ENCODE measurements at regions not wholly inside any gene's neighbourhood (a gene's known extent, or its start where the extent isn't known, plus 50 kb on each side); places are given as distances from the start of the nearest gene placed in this dataset.

DNA sequence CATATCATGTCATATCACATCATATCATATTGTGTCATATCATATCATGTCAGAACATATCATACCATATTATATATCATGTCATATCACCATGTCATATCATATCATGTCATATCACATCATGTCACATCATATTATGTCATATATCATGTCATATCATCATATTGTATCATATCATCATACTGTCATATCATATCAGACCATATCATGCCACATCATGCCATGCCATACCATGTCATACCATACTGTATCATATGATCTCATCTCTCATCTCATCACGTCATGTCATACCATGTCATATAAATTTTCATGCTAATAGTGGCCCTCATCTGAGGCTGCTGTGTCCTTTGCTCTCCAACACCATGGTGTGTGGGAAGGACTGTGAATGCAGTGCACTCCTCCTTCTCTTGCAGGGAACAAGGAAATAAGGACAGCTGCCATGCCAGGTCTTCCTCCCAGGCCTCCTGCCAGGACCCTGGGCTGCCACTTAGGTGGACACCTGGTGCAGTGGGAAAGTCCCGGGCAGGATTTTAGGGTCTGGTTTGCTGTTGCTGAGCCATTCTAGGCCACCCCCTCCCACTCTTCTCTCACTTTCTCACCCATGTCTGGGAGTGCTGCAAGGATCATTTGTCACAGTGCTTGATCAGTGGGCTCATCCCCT, 72.4 kb upstream of the TRPM1 start (continued):
- TF ChIP-seq, protein P1, sequence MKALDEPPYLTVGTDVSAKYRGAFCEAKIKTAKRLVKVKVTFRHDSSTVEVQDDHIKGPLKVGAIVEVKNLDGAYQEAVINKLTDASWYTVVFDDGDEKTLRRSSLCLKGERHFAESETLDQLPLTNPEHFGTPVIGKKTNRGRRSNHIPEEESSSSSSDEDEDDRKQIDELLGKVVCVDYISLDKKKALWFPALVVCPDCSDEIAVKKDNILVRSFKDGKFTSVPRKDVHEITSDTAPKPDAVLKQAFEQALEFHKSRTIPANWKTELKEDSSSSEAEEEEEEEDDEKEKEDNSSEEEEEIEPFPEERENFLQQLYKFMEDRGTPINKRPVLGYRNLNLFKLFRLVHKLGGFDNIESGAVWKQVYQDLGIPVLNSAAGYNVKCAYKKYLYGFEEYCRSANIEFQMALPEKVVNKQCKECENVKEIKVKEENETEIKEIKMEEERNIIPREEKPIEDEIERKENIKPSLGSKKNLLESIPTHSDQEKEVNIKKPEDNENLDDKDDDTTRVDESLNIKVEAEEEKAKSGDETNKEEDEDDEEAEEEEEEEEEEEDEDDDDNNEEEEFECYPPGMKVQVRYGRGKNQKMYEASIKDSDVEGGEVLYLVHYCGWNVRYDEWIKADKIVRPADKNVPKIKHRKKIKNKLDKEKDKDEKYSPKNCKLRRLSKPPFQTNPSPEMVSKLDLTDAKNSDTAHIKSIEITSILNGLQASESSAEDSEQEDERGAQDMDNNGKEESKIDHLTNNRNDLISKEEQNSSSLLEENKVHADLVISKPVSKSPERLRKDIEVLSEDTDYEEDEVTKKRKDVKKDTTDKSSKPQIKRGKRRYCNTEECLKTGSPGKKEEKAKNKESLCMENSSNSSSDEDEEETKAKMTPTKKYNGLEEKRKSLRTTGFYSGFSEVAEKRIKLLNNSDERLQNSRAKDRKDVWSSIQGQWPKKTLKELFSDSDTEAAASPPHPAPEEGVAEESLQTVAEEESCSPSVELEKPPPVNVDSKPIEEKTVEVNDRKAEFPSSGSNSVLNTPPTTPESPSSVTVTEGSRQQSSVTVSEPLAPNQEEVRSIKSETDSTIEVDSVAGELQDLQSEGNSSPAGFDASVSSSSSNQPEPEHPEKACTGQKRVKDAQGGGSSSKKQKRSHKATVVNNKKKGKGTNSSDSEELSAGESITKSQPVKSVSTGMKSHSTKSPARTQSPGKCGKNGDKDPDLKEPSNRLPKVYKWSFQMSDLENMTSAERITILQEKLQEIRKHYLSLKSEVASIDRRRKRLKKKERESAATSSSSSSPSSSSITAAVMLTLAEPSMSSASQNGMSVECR (CRISPR knock-in tag; IDR thresholded peaks at IDR 0.05; ENCODE audit: borderline replicate concordance) = no peak
- TF ChIP-seq ZNF138 (CRISPR knock-in tag; conservative IDR thresholded peaks at IDR 0.05) = no peak

DNA sequence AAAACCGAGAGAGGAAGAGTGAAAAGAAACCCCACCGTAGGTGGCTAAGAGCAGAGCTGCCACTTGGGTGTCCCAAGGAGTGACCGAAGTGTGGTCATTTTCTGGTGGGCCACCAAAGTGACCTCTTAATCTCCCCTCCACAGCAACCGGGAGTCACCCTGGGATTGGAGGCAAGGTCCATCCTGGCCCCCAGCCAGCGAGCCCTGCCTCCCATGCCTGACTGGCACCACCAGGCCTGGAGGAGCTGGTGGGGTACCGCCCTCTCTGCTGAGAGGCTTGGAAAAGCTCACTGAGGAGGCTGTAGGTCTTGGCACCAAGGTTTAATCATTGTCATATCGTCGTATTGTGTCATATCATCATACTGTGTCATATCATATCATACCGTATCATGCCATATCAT, 74.0 kb upstream of the TRPM1 start:
- POLR2A ChIA-PET = no interaction called here
- no peak for DNase-seq (ENCODE audit: low spot score)
- Mint-ChIP-seq H3K4me1 (peaks cover 16% of the 10 kb centered on the region), H3K27me3 (ENCODE audit: low read depth) (no peaks in the 10 kb centered on the region), H3K27ac (no peak overlapping the region), H3K36me3 (no peaks in the 10 kb centered on the region), H3K9me3 (peaks cover 2% of the 10 kb centered on the region; the same call in 1 of the 2 replicates), H3K4me3 (no peak overlapping the region)
- CTCF ChIA-PET = no interaction called here
- ATAC-seq = no peak
- TF ChIP-seq MAX (CRISPR knock-in tag; IDR thresholded peaks at IDR 0.05) (no peak), FOXP1 (CRISPR knock-in tag; IDR thresholded peaks at IDR 0.05; ENCODE audit: borderline replicate concordance) (no peak), ETV6 (CRISPR knock-in tag; IDR thresholded peaks at IDR 0.05) (no peak), ELF4 (CRISPR knock-in tag; IDR thresholded peaks at IDR 0.05; ENCODE audit: low read depth) (no peak), TP53 (CRISPR knock-in tag; IDR thresholded peaks at IDR 0.05) (no peak), KAT7 (CRISPR knock-in tag; IDR thresholded peaks at IDR 0.05; ENCODE audit: borderline replicate concordance) (no peak), ATF2 (CRISPR knock-in tag; IDR thresholded peaks at IDR 0.05; ENCODE audit: borderline replicate concordance, low read depth) (no peak), NFE2L1 (CRISPR knock-in tag; IDR thresholded peaks at IDR 0.05) (no peak), PRRX2 (CRISPR knock-in tag; IDR thresholded peaks at IDR 0.05) (no peak)
- TF ChIP-seq, protein P2, sequence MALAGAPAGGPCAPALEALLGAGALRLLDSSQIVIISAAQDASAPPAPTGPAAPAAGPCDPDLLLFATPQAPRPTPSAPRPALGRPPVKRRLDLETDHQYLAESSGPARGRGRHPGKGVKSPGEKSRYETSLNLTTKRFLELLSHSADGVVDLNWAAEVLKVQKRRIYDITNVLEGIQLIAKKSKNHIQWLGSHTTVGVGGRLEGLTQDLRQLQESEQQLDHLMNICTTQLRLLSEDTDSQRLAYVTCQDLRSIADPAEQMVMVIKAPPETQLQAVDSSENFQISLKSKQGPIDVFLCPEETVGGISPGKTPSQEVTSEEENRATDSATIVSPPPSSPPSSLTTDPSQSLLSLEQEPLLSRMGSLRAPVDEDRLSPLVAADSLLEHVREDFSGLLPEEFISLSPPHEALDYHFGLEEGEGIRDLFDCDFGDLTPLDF (CRISPR knock-in tag; IDR thresholded peaks at IDR 0.05) = no peak

DNA sequence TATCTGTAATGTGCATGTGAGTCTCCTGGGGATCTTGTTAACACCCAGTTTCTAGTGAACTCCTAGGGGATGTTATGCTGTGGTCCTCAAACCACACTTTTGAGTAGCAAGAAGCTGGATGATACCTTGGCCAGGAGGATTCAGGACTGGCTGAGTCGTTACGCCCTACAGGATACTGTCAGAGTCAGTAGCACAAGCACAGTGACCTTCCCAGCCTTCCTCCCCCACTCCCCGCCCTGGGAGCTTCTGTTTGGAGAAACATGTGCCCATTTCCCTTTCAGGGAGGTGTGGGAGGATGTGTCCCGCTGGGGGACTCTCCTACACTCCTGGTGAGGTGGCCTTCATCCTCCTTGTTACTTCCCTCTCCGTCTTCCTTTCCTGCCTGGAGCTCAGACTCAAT, 76.4 kb upstream of the TRPM1 start:
- H3K27ac Mint-ChIP-seq = no peak overlapping the region
- TF ChIP-seq CBFB (CRISPR knock-in tag; IDR thresholded peaks at IDR 0.05; ENCODE audit: low read depth) (no peak), JUN (CRISPR knock-in tag; IDR thresholded peaks at IDR 0.05) (no peak), TEAD4 (CRISPR knock-in tag; IDR thresholded peaks at IDR 0.05) (no peak), TCF7 (CRISPR knock-in tag; IDR thresholded peaks at IDR 0.05; ENCODE audit: low read depth) (no peak), NR3C1 (CRISPR knock-in tag; conservative IDR thresholded peaks at IDR 0.05; ENCODE audit: low read depth) (no peak), IRF2 (CRISPR knock-in tag; IDR thresholded peaks at IDR 0.05; ENCODE audit: borderline replicate concordance, low read depth) (no peak), ZMAT4 (CRISPR knock-in tag; IDR thresholded peaks at IDR 0.05) (no peak), ESRRA (CRISPR knock-in tag; IDR thresholded peaks at IDR 0.05; ENCODE audit: borderline replicate concordance) (no peak), GABPB1 (CRISPR knock-in tag; IDR thresholded peaks at IDR 0.05) (no peak), SOX15 (CRISPR knock-in tag; IDR thresholded peaks at IDR 0.05) (no peak), FOXP1 (CRISPR knock-in tag; IDR thresholded peaks at IDR 0.05; ENCODE audit: borderline replicate concordance) (no peak)
- TF ChIP-seq, protein P2 (CRISPR knock-in tag; IDR thresholded peaks at IDR 0.05) = no peak
- TF ChIP-seq, protein P3, sequence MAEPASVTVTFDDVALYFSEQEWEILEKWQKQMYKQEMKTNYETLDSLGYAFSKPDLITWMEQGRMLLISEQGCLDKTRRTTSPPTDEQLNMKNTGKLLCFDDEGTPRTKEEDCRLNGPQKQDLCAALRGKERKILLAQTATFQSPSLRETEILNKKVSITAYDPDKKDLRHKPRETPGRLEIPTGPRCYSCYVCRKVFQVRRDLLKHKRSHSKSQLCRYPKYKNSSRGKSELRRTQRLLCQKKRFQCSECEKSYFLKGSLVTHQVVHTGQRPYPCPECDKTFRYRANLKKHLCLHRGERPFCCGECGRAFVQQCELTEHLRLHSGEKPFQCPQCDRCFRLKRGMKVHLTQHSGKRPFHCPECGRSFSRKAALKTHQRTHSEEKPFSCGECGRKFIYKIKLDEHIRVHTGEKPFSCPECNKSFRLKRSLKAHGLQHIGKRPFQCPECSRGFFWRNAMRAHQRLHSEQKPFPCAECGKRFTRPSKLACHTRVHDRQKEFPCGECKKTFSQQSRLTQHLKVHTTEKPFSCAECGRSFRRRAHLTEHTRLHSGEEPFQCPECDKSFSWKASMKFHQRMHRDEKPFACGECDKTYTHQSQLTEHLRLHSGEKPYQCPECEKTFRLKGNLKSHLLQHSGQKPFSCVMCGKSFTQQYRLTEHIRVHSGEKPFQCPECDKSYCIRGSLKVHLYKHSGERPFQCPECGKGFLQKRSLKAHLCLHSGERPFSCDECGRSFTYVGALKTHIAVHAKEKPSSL (CRISPR knock-in tag; conservative IDR thresholded peaks at IDR 0.05) = no peak

More for the DNA sequence above, 76.4 kb upstream of the TRPM1 start:
- Mint-ChIP-seq H3K36me3 (no peaks in the 10 kb centered on the region), H3K27me3 (ENCODE audit: low read depth) (no peaks in the 10 kb centered on the region), H3K9me3 (peaks cover 24% of the 10 kb centered on the region), H3K4me1 (peaks cover 16% of the 10 kb centered on the region), H3K4me3 (no peak overlapping the region)
- ChIA-PET CTCF (interaction anchor here (0.8 to 1.2 kb wide), 4 partner anchors 28 to 400 kb away, joined by 3 to 4 read pairs (median 3); no protein-coding TSS in a partner anchor), POLR2A (no interaction called here)
- no peak for DNase-seq (ENCODE audit: low spot score)
- ATAC-seq = no peak

Measured in WTC11 (cell line).